Activated naive CD4-positive, alpha-beta T cell treated with anti-CD3 and anti-CD28 coated beads, Interleukin-2, amount 10 ng/mL, durations not matched to agents 7 days and 5 days (primary cell): ENCODE measurements at regions not wholly inside any gene's neighbourhood (a gene's known extent, or its start where the extent isn't known, plus 50 kb on each side); places are given as distances from the start of the nearest gene placed in this dataset.
"Not testable (repeated sequence)": the region's sequence is repeated elsewhere in the genome, so short reads cannot be mapped to it uniquely, and the experiment has no call there.

Experiments
- CTCF ChIA-PET: fragments of 350-600 bp; sonication (Branson Sonifier 250); formaldehyde crosslinking; loops from one replicate; lab custom pipeline; 2021; ENCODE audit warnings: antibody characterized with exemption; lab: Charles Lee
- DNase-seq: peaks from one replicate; pipeline ENCODE4 v3.0.0-alpha.2; 2020
- H3K27ac Mint-ChIP-seq: one replicate; pipeline ENCODE4 v1.8.0; 2021; ENCODE audit warnings: mild to moderate bottlenecking, moderate library complexity, mixed read lengths
- H3K27me3 Mint-ChIP-seq: one replicate; pipeline ENCODE4 v1.8.0; 2021; ENCODE audit warnings: mild to moderate bottlenecking, mixed read lengths
- H3K36me3 Mint-ChIP-seq: one replicate; pipeline ENCODE4 v1.8.0; 2021; ENCODE audit warnings: mixed read lengths
- H3K4me1 Mint-ChIP-seq: one replicate; pipeline ENCODE4 v1.8.0; 2021; ENCODE audit warnings: mixed read lengths
- H3K4me3 Mint-ChIP-seq: one replicate; pipeline ENCODE4 v1.8.0; 2021; ENCODE audit warnings: mild to moderate bottlenecking, moderate library complexity, mixed read lengths
- H3K9me3 Mint-ChIP-seq: one replicate; pipeline ENCODE4 v1.8.0; 2021; ENCODE audit warnings: mixed read lengths

GRCh38 chrX:67213686-67214085 is 330.1 kb upstream of the AR start:
- H3K4me3 Mint-ChIP-seq, H3K36me3 Mint-ChIP-seq, H3K9me3 Mint-ChIP-seq, CTCF ChIA-PET, DNase-seq, H3K4me1 Mint-ChIP-seq, H3K27ac Mint-ChIP-seq, H3K27me3 Mint-ChIP-seq: not testable (repeated sequence)

GRCh38 chrX:67207912-67208311 is 335.9 kb upstream of the AR start:
- H3K4me1 Mint-ChIP-seq: no peaks in the 10 kb centered on the region
- no peaks in the 10 kb centered on the region for H3K36me3 Mint-ChIP-seq
- no peak for DNase-seq
- no peaks in the 10 kb centered on the region for H3K27me3 Mint-ChIP-seq
- no peaks in the 10 kb centered on the region for H3K9me3 Mint-ChIP-seq
- H3K27ac Mint-ChIP-seq: no peak overlapping the region
- H3K4me3 Mint-ChIP-seq: no peak overlapping the region
- CTCF ChIA-PET: no interaction called here

- DNase-seq: no peak
- H3K9me3 Mint-ChIP-seq: no peaks in the 10 kb centered on the region
- H3K27ac Mint-ChIP-seq: no peak overlapping the region
- H3K36me3 Mint-ChIP-seq: no peaks in the 10 kb centered on the region
- CTCF ChIA-PET: no interaction called here
- H3K4me3 Mint-ChIP-seq: no peak overlapping the region
- no peaks in the 10 kb centered on the region for H3K4me1 Mint-ChIP-seq
- H3K27me3 Mint-ChIP-seq: no peaks in the 10 kb centered on the region
These were observed 384.4 kb upstream of the AR start for GRCh38 chrX:67159437-67159836.

GRCh38 chrX:67114635-67115034 is 429.2 kb upstream of the AR start:
- CTCF ChIA-PET: no interaction called here
- Mint-ChIP-seq H3K36me3 (no peaks in the 10 kb centered on the region), H3K4me1 (no peaks in the 10 kb centered on the region), H3K9me3 (peaks cover 1% of the 10 kb centered on the region), H3K27me3 (no peaks in the 10 kb centered on the region), H3K4me3 (no peak overlapping the region), H3K27ac (no peak overlapping the region)
- DNase-seq: no peak

- no peak for DNase-seq
- Mint-ChIP-seq H3K4me1 (no peaks in the 10 kb centered on the region), H3K27me3 (no peaks in the 10 kb centered on the region), H3K4me3 (no peak overlapping the region), H3K9me3 (peaks cover 1% of the 10 kb centered on the region), H3K27ac (no peak overlapping the region), H3K36me3 (no peaks in the 10 kb centered on the region)
- CTCF ChIA-PET: no interaction called here
These were observed 438.1 kb upstream of the AR start for GRCh38 chrX:67105758-67106116.

GRCh38 chrX:67104982-67105757 is 438.7 kb upstream of the AR start:
- Mint-ChIP-seq H3K4me1 (no peaks in the 10 kb centered on the region), H3K27ac (no peak overlapping the region), H3K36me3 (no peaks in the 10 kb centered on the region), H3K4me3 (no peak overlapping the region), H3K9me3 (peaks cover under 1% of the 10 kb centered on the region), H3K27me3 (no peaks in the 10 kb centered on the region)
- DNase-seq: no peak
- CTCF ChIA-PET: no interaction called here

GRCh38 chrX:67100031-67100884 is 443.6 kb upstream of the AR start:
- H3K27ac Mint-ChIP-seq: no peak overlapping the region
- H3K4me1 Mint-ChIP-seq: no peaks in the 10 kb centered on the region
- H3K27me3 Mint-ChIP-seq: no peaks in the 10 kb centered on the region
- H3K36me3 Mint-ChIP-seq: no peaks in the 10 kb centered on the region
- H3K4me3 Mint-ChIP-seq: no peak overlapping the region
- DNase-seq: no peak
- no peaks in the 10 kb centered on the region for H3K9me3 Mint-ChIP-seq
- CTCF ChIA-PET: no interaction called here

- no peaks in the 10 kb centered on the region for H3K9me3 Mint-ChIP-seq
- H3K27ac Mint-ChIP-seq: no peak overlapping the region
- H3K36me3 Mint-ChIP-seq: no peaks in the 10 kb centered on the region
- H3K27me3 Mint-ChIP-seq: no peaks in the 10 kb centered on the region
- DNase-seq: no peak
- H3K4me3 Mint-ChIP-seq: no peak overlapping the region
- H3K4me1 Mint-ChIP-seq: no peaks in the 10 kb centered on the region
- CTCF ChIA-PET: no interaction called here
These were observed 449.8 kb upstream of the AR start for GRCh38 chrX:67094061-67094460.

- Mint-ChIP-seq H3K9me3 (peaks cover 2% of the 10 kb centered on the region), H3K4me1 (no peaks in the 10 kb centered on the region), H3K27me3 (no peaks in the 10 kb centered on the region), H3K27ac (no peak overlapping the region), H3K4me3 (no peak overlapping the region), H3K36me3 (no peaks in the 10 kb centered on the region)
- no peak for DNase-seq
- CTCF ChIA-PET: no interaction called here
These were observed 411.9 kb upstream of the EDA2R start for GRCh38 chrX:67050760-67051159.

GRCh38 chrX:67044866-67045265 is 406.0 kb upstream of the EDA2R start:
- CTCF ChIA-PET: no interaction called here
- no peaks in the 10 kb centered on the region for H3K27me3 Mint-ChIP-seq
- H3K36me3 Mint-ChIP-seq: no peaks in the 10 kb centered on the region
- H3K9me3 Mint-ChIP-seq: peaks cover 2% of the 10 kb centered on the region
- no peak overlapping the region for H3K27ac Mint-ChIP-seq
- H3K4me3 Mint-ChIP-seq: no peak overlapping the region
- H3K4me1 Mint-ChIP-seq: no peaks in the 10 kb centered on the region
- DNase-seq: no peak

GRCh38 chrX:67044029-67044653 is 405.3 kb upstream of the EDA2R start:
- no peaks in the 10 kb centered on the region for H3K4me1 Mint-ChIP-seq
- no peaks in the 10 kb centered on the region for H3K36me3 Mint-ChIP-seq
- H3K27me3 Mint-ChIP-seq: no peaks in the 10 kb centered on the region
- no peak for DNase-seq
- CTCF ChIA-PET: no interaction called here
- H3K4me3 Mint-ChIP-seq: no peak overlapping the region
- H3K27ac Mint-ChIP-seq: no peak overlapping the region
- H3K9me3 Mint-ChIP-seq: peaks cover 2% of the 10 kb centered on the region

GRCh38 chrX:67004451-67004850 is 365.6 kb upstream of the EDA2R start:
- CTCF ChIA-PET: no interaction called here
- peaks cover 3% of the 10 kb centered on the region for H3K9me3 Mint-ChIP-seq
- H3K4me1 Mint-ChIP-seq: no peaks in the 10 kb centered on the region
- no peak overlapping the region for H3K27ac Mint-ChIP-seq
- no peak overlapping the region for H3K4me3 Mint-ChIP-seq
- no peak for DNase-seq
- no peaks in the 10 kb centered on the region for H3K36me3 Mint-ChIP-seq
- H3K27me3 Mint-ChIP-seq: no peaks in the 10 kb centered on the region

GRCh38 chrX:66994729-66995128 is 355.9 kb upstream of the EDA2R start:
- Mint-ChIP-seq H3K9me3 (no peaks in the 10 kb centered on the region), H3K4me3 (no peak overlapping the region), H3K27me3 (no peaks in the 10 kb centered on the region), H3K36me3 (no peaks in the 10 kb centered on the region), H3K27ac (no peak overlapping the region), H3K4me1 (no peaks in the 10 kb centered on the region)
- DNase-seq: no peak
- CTCF ChIA-PET: no interaction called here

- H3K36me3 Mint-ChIP-seq, H3K9me3 Mint-ChIP-seq, H3K27ac Mint-ChIP-seq, H3K27me3 Mint-ChIP-seq, H3K4me1 Mint-ChIP-seq, CTCF ChIA-PET, H3K4me3 Mint-ChIP-seq, DNase-seq: not testable (repeated sequence)
These were observed 353.2 kb upstream of the EDA2R start for GRCh38 chrX:66992077-66992476.

- Mint-ChIP-seq H3K27me3 (no peaks in the 10 kb centered on the region), H3K4me3 (no peak overlapping the region), H3K27ac (no peak overlapping the region), H3K4me1 (no peaks in the 10 kb centered on the region), H3K9me3 (no peaks in the 10 kb centered on the region), H3K36me3 (no peaks in the 10 kb centered on the region)
- no peak for DNase-seq
- CTCF ChIA-PET: no interaction called here
These were observed 349.5 kb upstream of the EDA2R start for GRCh38 chrX:66988331-66988730.
